Islet of Langerhans (tissue), 1 donor: ENCODE measurements at regions not wholly inside any gene's neighbourhood (a gene's known extent, or its start where the extent isn't known, plus 50 kb on each side); places are given as distances from the start of the nearest gene placed in this dataset.

ENCODE experiments used
- FAIRE-seq: peaks from one replicate; lab custom pipeline; 2011; peaks lifted over from hg19 to GRCh38; lab: Jason Lieb, UNC

- no peak for FAIRE-seq
These were observed 68.5 kb upstream of the GADD45A start for GRCh38 chr1:67616394-67616985.

- no peak for FAIRE-seq
These were observed 66.5 kb upstream of the GADD45A start for GRCh38 chr1:67618285-67619018.

- FAIRE-seq = no peak
These were observed 65.9 kb upstream of the GADD45A start for GRCh38 chr1:67619080-67619479.

- no peak for FAIRE-seq
These were observed 61.1 kb upstream of the GADD45A start for GRCh38 chr1:67623906-67624305.

GRCh38 chr1:67624680-67625079 is 60.3 kb upstream of the GADD45A start:
- FAIRE-seq = no peak

GRCh38 chr1:67626090-67626860 is 58.7 kb upstream of the GADD45A start:
- no peak for FAIRE-seq

GRCh38 chr1:67626861-67627235 is 58.2 kb upstream of the GADD45A start:
- FAIRE-seq = no peak

GRCh38 chr1:67627336-67627735 is 57.7 kb upstream of the GADD45A start:
- no peak for FAIRE-seq

GRCh38 chr1:67627906-67628305 is 57.1 kb upstream of the GADD45A start:
- no peak for FAIRE-seq

GRCh38 chr1:67629370-67630075 is 55.5 kb upstream of the GADD45A start:
- no peak for FAIRE-seq

GRCh38 chr1:67630438-67631045 is 54.5 kb upstream of the GADD45A start:
- FAIRE-seq = no peak

- no peak for FAIRE-seq
These were observed 52.6 kb upstream of the GADD45A start for GRCh38 chr1:67632356-67632755.

GRCh38 chr1:67632811-67633655 is 52.0 kb upstream of the GADD45A start:
- FAIRE-seq = no peak

GRCh38 chr1:67634396-67634935 is 50.5 kb upstream of the GADD45A start:
- no peak for FAIRE-seq

GRCh38 chr1:67635055-67635809 is 49.8 kb upstream of the GADD45A start:
- no peak for FAIRE-seq
